ENCODE measurements at regions not wholly inside any gene's neighbourhood (a gene's known extent, or its start where the extent isn't known, plus 50 kb on each side); places are given as distances from the start of the nearest gene placed in this dataset.

DNA sequence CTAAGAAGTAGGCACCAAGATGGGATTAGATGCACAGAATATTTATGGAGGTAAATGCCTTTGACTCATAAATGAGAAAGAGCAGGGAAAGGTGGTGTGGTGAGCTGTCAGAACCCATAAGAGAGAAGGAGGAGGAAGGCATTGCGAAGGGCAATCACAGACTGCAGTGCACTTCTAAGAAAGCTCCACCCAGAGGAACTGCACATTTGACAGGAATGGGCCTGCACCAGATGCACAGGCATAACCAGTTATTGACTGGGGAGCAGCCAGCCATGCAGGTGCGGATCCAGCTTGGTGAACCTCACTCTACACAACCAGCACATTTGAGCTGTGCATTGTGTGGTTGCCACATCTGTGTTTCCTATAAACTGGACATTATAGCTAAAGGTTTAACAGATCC lies 62.2 kb upstream of the L3MBTL4 start:
- Histone ChIP-seq H2AFZ (ENCODE audit: insufficient read depth, low read depth, low read length, poor library complexity, severe bottlenecking) (no peak overlapping the region), H3K9ac (ENCODE audit: insufficient read depth, low read length, poor library complexity, severe bottlenecking) (no peak overlapping the region), H3K27me3 (ENCODE audit: control insufficient read depth in 2 of 2, insufficient read depth in 2 of 2, low read length in 2 of 2) (no peaks in the 10 kb centered on the region), H3K36me3 (replicated peaks in 1 of 2; ENCODE audit: control insufficient read depth in 1 of 2, insufficient read depth in 2 of 2, low read length in 2 of 2) (no peaks in the 10 kb centered on the region), H3K4me1 (ENCODE audit: control insufficient read depth in 1 of 2, insufficient read depth in 2 of 2, low read length in 2 of 2) (no peaks in the 10 kb centered on the region), H3K27ac (ENCODE audit: low read depth in 1 of 2, low read length in 2 of 2) (no peak overlapping the region), H3K4me3 (replicated peaks in 1 of 3; ENCODE audit: low read depth in 2 of 3, low read length in 3 of 3) (no peak overlapping the region), H3K4me2 (replicated peaks; ENCODE audit: extremely low read depth, low read length, poor library complexity, severe bottlenecking) (no peak overlapping the region), H3K9me3 (replicated peaks in 1 of 2; ENCODE audit: control insufficient read depth in 1 of 2, insufficient read depth in 1 of 2, low read length in 2 of 2) (no peaks in the 10 kb centered on the region), H4K20me1 (ENCODE audit: insufficient read depth, low read length) (no peaks in the 10 kb centered on the region), H3K79me2 (ENCODE audit: insufficient read depth, low read length) (no peaks in the 10 kb centered on the region)
- TF ChIP-seq, protein P1, sequence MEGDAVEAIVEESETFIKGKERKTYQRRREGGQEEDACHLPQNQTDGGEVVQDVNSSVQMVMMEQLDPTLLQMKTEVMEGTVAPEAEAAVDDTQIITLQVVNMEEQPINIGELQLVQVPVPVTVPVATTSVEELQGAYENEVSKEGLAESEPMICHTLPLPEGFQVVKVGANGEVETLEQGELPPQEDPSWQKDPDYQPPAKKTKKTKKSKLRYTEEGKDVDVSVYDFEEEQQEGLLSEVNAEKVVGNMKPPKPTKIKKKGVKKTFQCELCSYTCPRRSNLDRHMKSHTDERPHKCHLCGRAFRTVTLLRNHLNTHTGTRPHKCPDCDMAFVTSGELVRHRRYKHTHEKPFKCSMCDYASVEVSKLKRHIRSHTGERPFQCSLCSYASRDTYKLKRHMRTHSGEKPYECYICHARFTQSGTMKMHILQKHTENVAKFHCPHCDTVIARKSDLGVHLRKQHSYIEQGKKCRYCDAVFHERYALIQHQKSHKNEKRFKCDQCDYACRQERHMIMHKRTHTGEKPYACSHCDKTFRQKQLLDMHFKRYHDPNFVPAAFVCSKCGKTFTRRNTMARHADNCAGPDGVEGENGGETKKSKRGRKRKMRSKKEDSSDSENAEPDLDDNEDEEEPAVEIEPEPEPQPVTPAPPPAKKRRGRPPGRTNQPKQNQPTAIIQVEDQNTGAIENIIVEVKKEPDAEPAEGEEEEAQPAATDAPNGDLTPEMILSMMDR (IDR thresholded peaks at IDR 0.05) = no peak
- peaks cover 0 to 3% (median under 1%) of the 10 kb centered on the region in 7 donors for H3K9me3 Mint-ChIP-seq
- no peak overlapping the region for H3K27ac Mint-ChIP-seq
- no peak for DNase-seq
- 88% methylated on average over 1 of the region's 2 CpGs for WGBS (ENCODE audit: insufficient coverage)
- intact Hi-C loops (cut with micrococcal nuclease) = no loop called here
- H3K4me3 Mint-ChIP-seq = no peak overlapping the region
- H3K36me3 Mint-ChIP-seq = no peaks in the 10 kb centered on the region
- peaks cover 2 to 3% (median 2%) of the 10 kb centered on the region in 3 donors for H3K27me3 Mint-ChIP-seq (ENCODE audit: low read depth in 3 of 3)
- H3K4me1 Mint-ChIP-seq = no peaks in the 10 kb centered on the region

DNA sequence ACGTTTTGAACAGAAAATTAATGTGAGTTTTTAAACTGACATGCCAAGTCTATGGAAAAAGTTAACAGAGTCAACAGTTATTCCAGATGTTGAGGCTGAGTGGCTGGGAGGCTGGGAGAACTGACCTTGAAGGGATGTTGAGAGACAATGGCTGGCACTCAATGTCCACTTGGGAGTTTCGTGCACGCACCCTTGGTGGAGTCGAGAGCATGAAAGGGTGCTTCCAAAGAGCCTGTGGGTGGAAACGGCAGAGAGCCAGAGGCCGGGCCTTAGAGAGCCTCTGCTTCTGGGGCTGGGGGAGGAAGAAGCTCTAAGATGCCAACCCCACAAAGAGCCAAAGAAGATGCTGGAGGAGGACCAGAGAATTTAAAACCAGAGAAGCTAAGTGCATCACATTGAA lies 63.4 kb upstream of the L3MBTL4 start:
- Mint-ChIP-seq H3K36me3 (no peaks in the 10 kb centered on the region), H3K4me1 (no peaks in the 10 kb centered on the region), H3K27me3 (ENCODE audit: low read depth in 3 of 3) (peaks cover 2 to 3% (median 2%) of the 10 kb centered on the region in 3 donors), H3K9me3 (peaks cover 0 to 2% (median 0%) of the 10 kb centered on the region in 7 donors), H3K4me3 (no peak overlapping the region), H3K27ac (no peak overlapping the region)
- Histone ChIP-seq H3K9ac (ENCODE audit: insufficient read depth, low read length, poor library complexity, severe bottlenecking) (no peak overlapping the region), H3K27ac (ENCODE audit: low read depth in 1 of 2, low read length in 2 of 2) (no peak overlapping the region), H3K27me3 (ENCODE audit: control insufficient read depth in 2 of 2, insufficient read depth in 2 of 2, low read length in 2 of 2) (no peaks in the 10 kb centered on the region), H3K79me2 (ENCODE audit: insufficient read depth, low read length) (no peaks in the 10 kb centered on the region), H3K36me3 (replicated peaks in 1 of 2; ENCODE audit: control insufficient read depth in 1 of 2, insufficient read depth in 2 of 2, low read length in 2 of 2) (no peaks in the 10 kb centered on the region), H3K4me1 (ENCODE audit: control insufficient read depth in 1 of 2, insufficient read depth in 2 of 2, low read length in 2 of 2) (no peaks in the 10 kb centered on the region), H3K4me3 (replicated peaks in 1 of 3; ENCODE audit: low read depth in 2 of 3, low read length in 3 of 3) (no peak overlapping the region), H2AFZ (ENCODE audit: insufficient read depth, low read depth, low read length, poor library complexity, severe bottlenecking) (no peak overlapping the region), H3K4me2 (replicated peaks; ENCODE audit: extremely low read depth, low read length, poor library complexity, severe bottlenecking) (no peak overlapping the region), H3K9me3 (replicated peaks in 1 of 2; ENCODE audit: control insufficient read depth in 1 of 2, insufficient read depth in 1 of 2, low read length in 2 of 2) (no peaks in the 10 kb centered on the region), H4K20me1 (ENCODE audit: insufficient read depth, low read length) (no peaks in the 10 kb centered on the region)
- WGBS (ENCODE audit: insufficient coverage) = 79% methylated on average over 2 of the region's 6 CpGs
- TF ChIP-seq, protein P1 (IDR thresholded peaks at IDR 0.05) = no peak
- intact Hi-C loops (cut with micrococcal nuclease) = no loop called here
- DNase-seq = no peak

All from CD14-positive monocyte (primary cell).